Gastroesophageal sphincter (tissue), 3 donors: ENCODE measurements at regions not wholly inside any gene's neighbourhood (a gene's known extent, or its start where the extent isn't known, plus 50 kb on each side); places are given as distances from the start of the nearest gene placed in this dataset.

Source experiments
- CTCF ChIP-seq, 4 experiments: fragments of 200-600 bp in 2 of 4; fragments of 450-650 bp in 2 of 4; sonication (generic) in 1 of 4; IDR thresholded peaks; one replicate each; pipeline ENCODE4 v1.5.1; 2017 to 2019; ENCODE audit warnings: antibody characterized with exemption in 4 of 4, mild to moderate bottlenecking in 2 of 4, moderate library complexity in 2 of 4
- EP300 ChIP-seq: sonication (generic); formaldehyde crosslinking; IDR thresholded peaks from one replicate; pipeline ENCODE4 v1.6.1; 2017; ENCODE audit warnings: antibody characterized with exemption, mild to moderate bottlenecking
- POLR2A ChIP-seq, 2 donors: fragments of 450-650 bp; IDR thresholded peaks; one replicate each; pipeline ENCODE4 v1.6.1; 2017; ENCODE audit warnings: antibody characterized with exemption in 2 of 2, mild to moderate bottlenecking in 2 of 2, moderate library complexity in 1 of 2

GRCh38 chr4:151524610-151525009 lies 115.6 kb downstream of the FHIP1A start:
- no peak for TF ChIP-seq CTCF (IDR thresholded peaks at IDR 0.05)
- TF ChIP-seq EP300 = no peak
- no peak for TF ChIP-seq POLR2A (IDR thresholded peaks at IDR 0.05)
